ENCODE measurements at regions not wholly inside any gene's neighbourhood (a gene's known extent, or its start where the extent isn't known, plus 50 kb on each side); places are given as distances from the start of the nearest gene placed in this dataset.

DNA sequence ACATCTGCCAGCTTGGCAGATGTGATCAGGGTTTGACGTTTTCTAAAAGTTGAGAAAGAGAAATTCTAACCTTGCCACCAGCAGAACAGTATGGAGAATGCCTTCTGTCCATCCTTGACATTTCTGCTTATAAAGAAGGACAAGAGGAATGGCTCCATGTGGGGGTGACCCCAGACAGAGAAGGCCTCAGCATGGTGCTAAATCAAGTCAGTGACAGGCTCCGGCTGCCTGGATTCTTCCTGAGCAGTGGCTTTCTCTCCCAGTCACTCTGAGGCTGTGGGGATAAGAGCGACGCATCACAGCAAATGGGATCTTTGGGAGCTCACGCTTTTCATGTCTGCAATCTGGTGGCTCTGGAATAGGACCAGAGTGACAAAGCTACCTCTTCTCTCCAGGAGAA is 640.2 kb upstream of the CAMK1G start:
- TF ChIP-seq, protein P1, sequence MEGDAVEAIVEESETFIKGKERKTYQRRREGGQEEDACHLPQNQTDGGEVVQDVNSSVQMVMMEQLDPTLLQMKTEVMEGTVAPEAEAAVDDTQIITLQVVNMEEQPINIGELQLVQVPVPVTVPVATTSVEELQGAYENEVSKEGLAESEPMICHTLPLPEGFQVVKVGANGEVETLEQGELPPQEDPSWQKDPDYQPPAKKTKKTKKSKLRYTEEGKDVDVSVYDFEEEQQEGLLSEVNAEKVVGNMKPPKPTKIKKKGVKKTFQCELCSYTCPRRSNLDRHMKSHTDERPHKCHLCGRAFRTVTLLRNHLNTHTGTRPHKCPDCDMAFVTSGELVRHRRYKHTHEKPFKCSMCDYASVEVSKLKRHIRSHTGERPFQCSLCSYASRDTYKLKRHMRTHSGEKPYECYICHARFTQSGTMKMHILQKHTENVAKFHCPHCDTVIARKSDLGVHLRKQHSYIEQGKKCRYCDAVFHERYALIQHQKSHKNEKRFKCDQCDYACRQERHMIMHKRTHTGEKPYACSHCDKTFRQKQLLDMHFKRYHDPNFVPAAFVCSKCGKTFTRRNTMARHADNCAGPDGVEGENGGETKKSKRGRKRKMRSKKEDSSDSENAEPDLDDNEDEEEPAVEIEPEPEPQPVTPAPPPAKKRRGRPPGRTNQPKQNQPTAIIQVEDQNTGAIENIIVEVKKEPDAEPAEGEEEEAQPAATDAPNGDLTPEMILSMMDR (conservative IDR thresholded peaks at IDR 0.05), result no peak
- Mint-ChIP-seq H3K36me3 (ENCODE audit: low read depth) (no peaks in the 10 kb centered on the region), H3K4me3 (no peak overlapping the region), H3K9me3 (peaks cover 3% of the 10 kb centered on the region), H3K4me1 (peaks cover 10% of the 10 kb centered on the region), H3K27me3 (ENCODE audit: insufficient read depth) (peaks cover 24% of the 10 kb centered on the region), H3K27ac (no peak overlapping the region)
- no peak for DNase-seq
- H3K4me3 ChIP-seq (ENCODE audit: low read length), result no peak overlapping the region
- no peak overlapping the region for H3K27ac ChIP-seq (ENCODE audit: low read depth, low read length)
- H3K4me1 ChIP-seq (ENCODE audit: control insufficient read depth, insufficient read depth, low read length), result peaks cover 4% of the 10 kb centered on the region
- H3K9me3 ChIP-seq (ENCODE audit: control insufficient read depth, low read length), result no peaks in the 10 kb centered on the region
- 85 to 92% methylated on average over 4 to 5 of the region's 5 CpGs for WGBS, 2 experiments (ENCODE audit: insufficient coverage in 1 of 2, insufficient read length in 1 of 2)
- H3K27me3 ChIP-seq (ENCODE audit: control insufficient read depth, insufficient read depth, low read length, poor library complexity, severe bottlenecking), result peaks cover 5% of the 10 kb centered on the region
- H3K9ac ChIP-seq (ENCODE audit: extremely low read depth, low read length, poor library complexity, severe bottlenecking), result no peak overlapping the region
- no peaks in the 10 kb centered on the region for H3K36me3 ChIP-seq (ENCODE audit: control insufficient read depth, insufficient read depth, low read length)

DNA sequence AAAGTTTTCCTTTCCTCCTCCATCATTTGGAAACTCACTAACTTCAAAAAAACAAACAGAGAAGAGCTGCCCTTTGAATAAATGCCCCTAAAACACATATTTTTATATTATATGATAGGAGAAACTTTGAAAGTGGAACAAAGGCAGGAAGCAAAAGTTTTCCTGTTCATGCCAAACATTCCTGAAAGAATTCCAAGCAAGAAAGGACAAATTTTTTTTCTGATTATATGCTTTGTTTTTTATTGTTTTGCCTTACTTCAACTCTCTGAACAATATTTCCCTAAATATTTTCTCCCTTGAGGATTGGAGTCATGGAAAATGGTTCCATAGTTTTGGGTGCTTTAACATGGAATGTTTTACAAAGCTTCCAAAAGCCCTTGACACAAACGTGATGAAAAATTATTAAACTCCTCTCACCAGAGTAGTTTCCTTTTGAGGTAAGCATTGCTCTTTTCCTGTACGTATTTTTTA is 638.5 kb upstream of the CAMK1G start:
- Histone ChIP-seq H3K4me1 (ENCODE audit: control insufficient read depth, insufficient read depth, low read length) (peaks cover 4% of the 10 kb centered on the region), H3K27me3 (ENCODE audit: control insufficient read depth, insufficient read depth, low read length, poor library complexity, severe bottlenecking) (peaks cover 5% of the 10 kb centered on the region), H3K4me3 (ENCODE audit: low read length) (no peak overlapping the region), H3K9me3 (ENCODE audit: control insufficient read depth, low read length) (no peaks in the 10 kb centered on the region), H3K36me3 (ENCODE audit: control insufficient read depth, insufficient read depth, low read length) (no peaks in the 10 kb centered on the region), H3K27ac (ENCODE audit: low read depth, low read length) (no peak overlapping the region), H3K9ac (ENCODE audit: extremely low read depth, low read length, poor library complexity, severe bottlenecking) (no peak overlapping the region)
- Mint-ChIP-seq H3K27ac (no peak overlapping the region), H3K9me3 (peaks cover 11% of the 10 kb centered on the region), H3K36me3 (ENCODE audit: low read depth) (no peaks in the 10 kb centered on the region), H3K4me3 (no peak overlapping the region), H3K27me3 (ENCODE audit: insufficient read depth) (peaks cover 25% of the 10 kb centered on the region), H3K4me1 (peaks cover 10% of the 10 kb centered on the region)
- WGBS, 2 experiments (ENCODE audit: insufficient coverage in 1 of 2, insufficient read length in 1 of 2), result 36% methylated on average over 2 of the region's 2 CpGs; no CpG with 5 or more reads in 1 of the 2 experiments
- TF ChIP-seq, protein P1 (conservative IDR thresholded peaks at IDR 0.05), result no peak
- DNase-seq, result no peak

DNA sequence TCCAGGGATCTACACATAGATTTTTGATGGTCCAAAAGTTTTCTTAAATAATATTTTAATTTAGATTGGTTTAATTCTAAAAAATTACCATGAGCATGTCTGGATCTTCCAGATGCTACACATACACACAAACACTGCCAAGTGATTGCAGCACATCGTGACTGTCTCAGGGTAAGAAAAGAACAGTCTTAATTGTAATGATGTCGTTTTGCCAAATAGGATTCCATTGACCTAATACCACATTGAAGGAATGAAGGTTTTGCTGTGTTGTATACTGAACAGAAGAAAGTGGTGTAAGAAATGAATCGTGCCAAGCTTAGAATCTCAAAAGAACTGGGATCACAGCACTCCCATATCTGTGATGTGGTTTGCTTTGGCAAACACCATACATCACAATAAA is 633.3 kb upstream of the CAMK1G start:
- Mint-ChIP-seq H3K4me3 (no peak overlapping the region), H3K9me3 (peaks cover 29% of the 10 kb centered on the region), H3K36me3 (ENCODE audit: low read depth) (peaks cover 3% of the 10 kb centered on the region), H3K27ac (no peak overlapping the region), H3K27me3 (ENCODE audit: insufficient read depth) (peaks cover 49% of the 10 kb centered on the region), H3K4me1 (no peaks in the 10 kb centered on the region)
- Histone ChIP-seq H3K4me1 (ENCODE audit: control insufficient read depth, insufficient read depth, low read length) (no peaks in the 10 kb centered on the region), H3K9me3 (ENCODE audit: control insufficient read depth, low read length) (no peaks in the 10 kb centered on the region), H3K9ac (ENCODE audit: extremely low read depth, low read length, poor library complexity, severe bottlenecking) (no peak overlapping the region), H3K4me3 (ENCODE audit: low read length) (no peak overlapping the region), H3K36me3 (ENCODE audit: control insufficient read depth, insufficient read depth, low read length) (no peaks in the 10 kb centered on the region), H3K27me3 (ENCODE audit: control insufficient read depth, insufficient read depth, low read length, poor library complexity, severe bottlenecking) (no peaks in the 10 kb centered on the region), H3K27ac (ENCODE audit: low read depth, low read length) (no peak overlapping the region)
- TF ChIP-seq, protein P1 (conservative IDR thresholded peaks at IDR 0.05), result no peak
- no peak for DNase-seq
- WGBS, 2 experiments (ENCODE audit: insufficient coverage in 1 of 2, insufficient read length in 1 of 2), result 90 to 100% methylated on average over 1 to 3 of the region's 3 CpGs

Data from endodermal cell (in vitro differentiated cells).